Left lobe of liver (tissue), 2 donors: ENCODE measurements at regions not wholly inside any gene's neighbourhood (a gene's known extent, or its start where the extent isn't known, plus 50 kb on each side); places are given as distances from the start of the nearest gene placed in this dataset.

Experiments used
- ATAC-seq: fragments of 200-7000 bp; cut with Tn5 transposase; one replicate; pipeline ENCODE4 v1.9.1; 2020; ENCODE audit warnings: mild to moderate bottlenecking, moderate library complexity
- DNase-seq: peaks from one replicate; pipeline ENCODE4 v3.0.0-alpha.2; 2020; ENCODE audit warnings: low spot score
- donor health status: DM: no; HTN: no; CAD: no; lungs with moderate emphysema.
- donor health status: DM: no; HTN: yes; CAD: no.

DNA sequence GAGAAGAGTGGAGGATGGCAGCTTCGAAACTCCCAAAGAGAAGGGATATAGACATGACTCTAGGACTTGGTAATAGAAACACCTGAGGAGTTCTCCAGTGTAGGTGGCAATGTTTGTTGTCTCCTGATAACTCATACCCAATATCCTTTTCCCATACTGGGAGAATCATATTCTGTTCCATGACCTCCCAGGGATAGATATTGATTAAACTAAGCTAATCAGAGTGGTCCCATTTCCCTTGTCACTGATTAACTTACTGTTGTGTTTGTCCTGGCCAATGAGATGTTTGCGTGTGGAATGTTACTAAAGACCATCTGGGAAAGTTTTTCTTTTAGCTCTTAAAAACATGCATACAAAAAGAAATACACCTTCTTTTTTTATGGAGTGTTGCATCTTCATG lies 85.6 kb downstream of the RPL22L1 start:
- ATAC-seq (peak; percentile 20), DNase-seq (no peak)

DNA sequence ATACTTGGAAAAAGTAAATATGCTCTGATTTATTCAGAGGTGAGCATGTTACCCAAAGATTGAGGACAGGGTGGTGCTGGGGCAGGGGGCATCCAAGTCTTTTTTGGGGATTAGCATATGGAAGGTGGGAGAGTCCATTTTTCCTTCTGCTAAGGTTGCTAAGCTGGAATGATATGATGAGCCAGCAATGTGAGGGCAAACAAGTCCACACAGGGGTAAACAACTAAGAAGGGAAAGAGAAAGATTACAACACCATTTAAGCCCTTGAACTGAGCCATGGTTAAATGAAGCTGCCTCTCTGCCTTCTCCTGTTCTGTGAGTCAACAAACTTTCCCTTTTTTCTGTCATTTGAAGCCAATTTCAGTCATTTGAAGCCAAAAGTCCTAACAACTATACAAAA lies 89.0 kb downstream of the RPL22L1 start:
- DNase-seq: no peak
- ATAC-seq: peak; percentile 99

DNA sequence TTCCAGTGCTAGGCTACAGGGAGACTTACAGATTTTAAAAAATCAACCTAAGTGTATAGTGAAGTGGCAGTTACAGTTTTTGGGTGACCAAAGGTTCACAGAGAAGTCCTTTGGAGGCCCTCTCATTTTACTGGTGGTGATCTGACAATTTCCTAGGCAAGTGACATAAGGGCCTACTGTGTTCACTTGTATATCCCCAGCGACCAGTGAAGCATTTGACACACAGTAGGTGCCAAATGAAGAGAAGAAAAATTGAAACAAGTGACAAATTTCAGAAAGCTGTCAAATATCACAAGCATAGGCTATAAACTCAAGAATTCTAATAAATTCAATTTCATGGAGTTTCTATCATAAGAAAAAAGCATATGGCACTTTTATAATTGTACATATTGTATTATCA lies 89.5 kb downstream of the RPL22L1 start:
- no peak for DNase-seq

DNA sequence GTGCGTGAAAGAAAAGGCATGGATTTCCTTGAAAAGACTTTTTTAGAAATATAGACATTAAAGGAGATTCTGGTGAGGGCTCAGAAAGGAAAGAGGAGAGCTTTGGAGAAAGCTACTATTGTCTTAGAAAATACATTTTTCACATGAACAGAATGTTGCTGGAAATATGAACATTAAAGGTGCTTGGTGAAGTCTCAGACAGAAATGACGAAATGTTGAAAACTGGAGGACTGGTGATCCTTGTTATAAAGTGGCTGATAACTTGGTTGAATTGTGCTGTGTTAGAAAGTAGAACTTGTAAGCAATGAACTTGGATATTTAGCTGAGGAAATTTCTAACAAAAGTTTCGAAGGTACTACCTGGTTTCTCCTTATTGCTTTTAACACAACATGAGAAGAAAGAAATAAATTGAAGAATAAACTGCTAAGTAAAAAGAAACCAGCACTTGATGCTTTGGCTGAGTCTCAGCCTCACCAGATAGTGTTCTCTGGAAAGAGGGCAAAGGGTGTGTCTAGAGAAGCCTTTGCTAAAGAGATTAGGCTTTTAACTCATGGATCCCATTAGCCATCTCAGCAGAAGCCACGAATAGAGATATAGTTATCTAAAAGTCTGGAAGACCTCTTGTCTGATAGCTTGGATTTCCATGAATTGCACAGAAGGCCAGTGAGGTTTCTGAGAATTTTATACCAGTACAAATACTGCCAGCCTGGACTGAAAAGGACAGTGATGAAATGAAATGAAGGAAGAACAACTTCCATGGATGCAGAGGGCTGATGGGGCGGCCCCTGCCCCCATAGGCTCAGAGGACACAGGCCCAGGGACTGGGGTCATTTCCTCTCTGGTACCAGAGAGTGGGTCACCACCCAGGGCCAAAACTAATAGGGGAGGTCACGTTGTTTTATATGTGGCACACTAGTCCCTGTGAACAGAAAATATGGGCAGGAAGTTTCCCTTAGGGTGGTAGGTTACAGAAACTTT lies 91.5 kb downstream of the RPL22L1 start:
- DNase-seq: no peak
- no peak for ATAC-seq

More for the DNA sequence above, 89.5 kb downstream of the RPL22L1 start:
- no peak for ATAC-seq

DNA sequence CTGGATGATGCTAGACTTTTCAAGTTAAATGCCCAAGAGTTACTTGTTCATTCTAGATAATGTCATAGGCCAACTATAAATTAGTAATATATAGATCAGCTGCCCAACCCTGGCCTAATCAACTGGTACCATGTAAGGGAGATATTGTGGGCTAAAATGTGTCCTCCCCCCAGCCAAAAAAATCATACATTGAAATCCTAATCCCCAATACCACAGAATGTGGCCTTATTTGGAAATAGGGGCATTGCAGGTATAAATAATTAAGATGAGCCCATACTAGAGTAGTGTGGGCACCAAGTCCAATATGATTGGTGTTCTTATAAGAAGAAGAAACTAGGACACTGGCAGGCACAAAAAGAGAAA lies 92.5 kb downstream of the RPL22L1 start:
- DNase-seq (no peak), ATAC-seq (no peak)

DNA sequence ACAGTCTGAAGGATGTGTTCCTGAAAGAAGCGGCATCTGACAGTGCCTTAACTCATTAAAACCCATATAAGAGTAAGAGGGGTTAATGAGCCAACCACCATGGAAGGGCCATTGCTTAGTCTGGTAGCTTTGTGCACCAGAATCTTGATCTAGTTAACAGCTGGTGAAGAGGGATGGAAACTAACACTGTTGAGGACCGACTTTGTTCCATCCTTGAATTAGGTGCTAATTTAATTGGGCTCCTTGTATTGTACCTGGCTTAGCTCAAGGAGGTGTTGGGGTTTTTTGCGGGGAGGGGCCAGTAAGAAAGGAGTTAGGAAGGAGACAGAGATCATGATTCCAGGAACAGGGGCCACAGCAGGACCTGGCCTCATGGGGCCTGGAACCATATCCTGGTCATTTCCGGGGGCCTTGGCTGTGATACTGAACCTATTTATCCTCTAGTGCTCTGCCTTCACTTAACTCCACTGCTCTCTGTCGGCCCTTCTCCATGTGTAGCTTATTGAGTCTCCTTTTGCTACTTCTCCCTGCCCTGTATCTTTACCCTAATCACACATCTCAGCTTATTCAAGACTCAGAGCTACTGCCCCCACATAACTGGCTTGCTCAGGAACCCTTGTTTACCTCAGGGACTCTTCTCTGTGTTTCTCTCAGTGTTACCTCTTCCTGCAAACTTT lies 93.0 kb downstream of the RPL22L1 start:
- DNase-seq (no peak), ATAC-seq (no peak)

DNA sequence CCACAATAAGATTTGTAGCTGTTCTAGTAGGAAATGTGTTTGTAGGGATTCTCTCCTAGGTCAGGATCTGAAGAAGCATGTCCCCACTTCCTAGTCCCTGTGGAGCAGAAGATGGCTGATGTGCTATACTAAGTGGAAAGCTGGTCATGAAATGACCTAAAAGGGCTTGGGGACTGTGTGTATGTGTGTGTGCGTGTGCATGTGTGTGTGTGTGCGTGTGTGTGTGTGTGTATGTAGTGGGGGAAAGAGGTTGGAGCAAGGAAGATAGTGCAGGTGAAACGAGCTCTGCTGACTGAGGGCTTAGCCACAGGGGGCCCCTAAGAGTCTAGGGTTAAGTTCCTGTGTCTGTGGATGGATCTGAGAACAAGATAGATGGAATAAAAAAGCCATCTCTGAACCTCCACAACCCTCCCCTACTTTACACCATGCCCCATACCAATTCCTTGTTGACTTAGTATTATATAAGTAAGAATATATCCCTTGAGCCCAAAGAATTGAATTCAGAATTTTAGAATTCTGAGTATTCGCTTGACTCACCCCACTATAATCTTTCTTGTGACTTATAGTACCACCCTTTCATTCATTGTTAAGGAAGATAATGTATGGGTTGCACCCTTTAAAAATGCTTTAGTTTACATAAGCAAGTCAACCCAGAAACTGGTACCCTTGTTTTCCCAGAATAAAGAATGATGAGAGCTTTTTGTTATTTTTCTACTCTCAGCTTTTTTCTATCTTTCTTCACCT lies 96.1 kb downstream of the RPL22L1 start:
- ATAC-seq (no peak), DNase-seq (no peak)

DNA sequence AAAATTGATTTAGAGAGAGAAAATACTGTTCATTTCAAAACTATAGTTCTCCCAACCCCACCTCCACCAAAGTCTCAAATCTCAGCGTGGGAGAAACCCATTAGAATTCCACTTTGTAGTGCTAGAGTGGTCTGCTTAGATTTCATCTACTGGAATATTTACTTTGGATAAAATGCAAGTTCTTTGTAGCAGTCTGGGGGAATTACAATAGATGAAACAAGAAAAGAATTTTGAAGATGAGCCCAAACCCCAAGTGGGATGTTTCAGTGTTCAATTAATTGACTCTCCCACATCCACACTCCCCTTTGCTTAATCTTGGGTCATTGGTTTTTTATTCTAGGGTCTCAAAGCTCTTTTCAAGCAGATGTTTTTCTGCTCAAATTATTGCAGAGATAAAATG lies 97.8 kb downstream of the RPL22L1 start:
- DNase-seq: no peak
- ATAC-seq: no peak

DNA sequence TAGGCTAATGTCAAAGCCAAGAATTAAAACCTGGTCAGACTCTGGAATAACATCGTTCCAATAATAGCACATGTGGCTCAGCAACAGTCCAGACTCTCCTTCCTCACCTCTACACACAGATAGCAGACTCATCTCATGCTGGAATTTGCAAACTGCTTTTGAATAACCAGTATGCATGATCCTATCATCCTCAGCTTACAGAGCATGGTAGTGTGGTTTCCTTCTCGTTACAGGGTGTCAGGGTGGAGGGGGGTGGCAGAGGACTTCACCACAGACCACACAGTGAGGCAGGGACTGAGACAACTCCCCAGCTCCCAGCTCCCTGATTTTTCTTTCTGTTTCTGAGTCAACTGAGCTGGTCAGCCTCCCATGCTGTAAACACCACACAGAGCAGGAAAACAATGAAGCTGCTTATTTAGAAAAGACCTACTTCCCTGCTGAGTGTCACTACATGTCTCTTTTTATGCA lies 101.6 kb downstream of the RPL22L1 start:
- DNase-seq: no peak
- no peak for ATAC-seq

DNA sequence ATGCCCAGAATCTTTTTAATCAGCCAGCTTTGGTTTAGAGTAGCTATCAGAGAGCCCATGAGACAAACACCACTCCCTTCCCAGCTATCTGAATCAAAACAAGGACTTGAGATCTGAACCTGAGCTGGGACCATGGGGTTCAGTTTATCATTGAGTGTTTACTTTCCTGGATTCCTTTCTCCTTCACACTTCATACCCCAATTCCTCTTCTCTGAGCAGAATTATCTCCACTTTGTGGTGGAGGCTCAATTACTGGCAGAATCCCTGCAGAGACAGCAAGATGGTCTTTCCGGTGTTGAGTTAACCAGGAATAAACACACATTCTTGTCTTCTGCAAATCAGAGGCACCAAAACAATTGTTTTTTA lies 102.4 kb downstream of the RPL22L1 start:
- DNase-seq: no peak
- no peak for ATAC-seq

DNA sequence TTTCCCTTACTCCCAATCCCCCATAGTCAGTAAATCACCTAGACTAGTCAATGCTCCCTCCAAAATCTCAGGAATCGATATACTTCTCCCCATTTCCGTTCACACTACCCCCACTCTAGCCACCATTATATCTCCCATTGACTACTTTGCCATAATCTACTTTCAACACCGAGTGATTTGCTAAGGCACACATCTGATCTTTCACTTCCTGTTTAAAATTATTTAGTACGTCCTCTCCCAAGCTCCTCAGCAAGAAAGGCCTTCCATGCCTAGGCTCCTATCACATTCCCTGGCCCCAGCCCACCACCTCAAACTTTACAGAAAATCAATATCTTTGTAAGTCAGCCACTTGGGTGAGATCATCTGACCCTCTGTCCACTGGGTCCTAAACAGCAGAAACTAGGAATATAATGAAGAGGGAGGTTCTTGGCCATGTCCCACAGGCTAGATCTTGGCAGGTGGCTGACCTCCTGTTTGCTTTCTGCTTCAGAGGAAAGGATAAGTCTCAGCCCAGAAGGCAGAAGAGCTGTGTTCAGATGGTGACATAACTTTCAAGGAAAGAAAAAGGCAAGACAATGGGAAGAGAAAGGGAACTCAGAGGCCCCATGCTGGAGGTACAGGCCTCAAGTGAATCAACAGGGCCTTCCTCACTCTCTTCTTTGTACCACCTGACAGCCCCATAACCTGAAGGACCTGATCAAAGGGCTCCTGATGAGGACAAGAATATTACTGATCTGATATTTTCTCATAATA lies 103.0 kb downstream of the RPL22L1 start:
- peak; percentile 59 for ATAC-seq
- peak; percentile 48 for DNase-seq

DNA sequence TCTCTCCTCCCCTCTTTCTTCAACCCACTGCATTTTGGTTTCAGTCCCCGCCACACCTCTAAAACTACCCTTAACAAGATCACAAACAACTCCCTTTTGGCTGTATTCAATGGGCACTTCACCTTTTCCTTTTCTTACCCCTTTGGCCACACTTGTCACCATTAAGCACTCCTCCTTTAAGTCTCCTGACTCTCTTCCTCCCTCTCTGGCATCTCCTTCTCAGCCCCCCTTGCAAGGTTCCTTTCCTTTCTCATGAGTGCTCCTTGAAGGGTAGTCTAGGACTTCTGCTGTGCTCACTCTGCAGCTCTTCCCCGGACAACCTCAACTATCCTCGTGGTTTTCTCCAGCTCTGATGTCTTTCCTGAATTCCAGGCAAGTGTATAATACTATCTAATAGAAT lies 103.7 kb downstream of the RPL22L1 start:
- DNase-seq (no peak), ATAC-seq (no peak)

DNA sequence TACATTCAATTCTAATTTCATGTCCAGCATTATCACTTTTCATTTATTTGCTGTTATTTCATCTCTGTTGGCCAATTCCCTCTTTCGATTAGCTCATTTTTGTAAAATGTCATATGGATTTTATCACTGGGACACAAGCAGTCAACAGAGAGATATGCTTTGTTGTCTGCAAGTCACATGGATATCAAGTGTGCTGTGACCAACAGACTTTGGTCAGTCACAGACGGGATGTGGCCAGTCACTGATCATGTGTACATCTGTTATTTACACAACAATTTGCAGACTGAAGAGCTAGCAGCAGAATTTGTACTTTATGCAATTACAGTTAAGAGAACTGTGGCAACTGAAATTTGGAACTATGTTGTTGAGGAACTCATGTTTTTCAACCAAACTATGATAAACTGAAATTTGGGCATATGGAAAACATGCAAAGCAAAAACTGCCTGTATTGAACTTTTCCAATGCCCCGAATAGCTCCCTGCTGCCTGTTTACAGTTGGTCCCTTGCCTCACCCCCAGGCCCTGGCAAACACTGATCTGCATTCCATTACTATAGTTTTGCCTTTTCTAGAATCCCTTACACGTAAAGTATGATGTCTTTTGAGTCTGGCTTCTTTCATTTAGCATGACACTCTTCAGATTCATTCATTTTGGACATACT lies 104.4 kb downstream of the RPL22L1 start:
- DNase-seq (peak; percentile 87), ATAC-seq (peak; percentile 92)

DNA sequence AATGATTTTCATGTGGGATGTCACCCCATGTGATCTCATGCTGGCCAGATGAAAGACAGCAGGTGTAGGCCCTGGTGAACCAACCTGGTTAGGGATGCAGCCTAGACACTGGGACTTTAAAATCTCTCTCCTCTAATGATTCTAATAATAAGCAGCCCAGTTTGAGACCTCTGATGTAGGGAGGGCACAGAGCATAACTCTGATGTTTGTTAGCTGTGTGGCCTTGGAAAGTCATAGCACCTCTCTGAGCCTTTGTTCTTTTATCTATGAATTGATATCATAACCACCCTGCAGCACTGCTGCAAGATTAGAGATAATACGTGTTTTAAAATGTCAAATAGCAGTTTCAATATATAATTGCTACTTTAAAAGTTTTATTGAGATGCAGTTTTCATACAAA lies 106.0 kb downstream of the RPL22L1 start:
- no peak for ATAC-seq
- no peak for DNase-seq

DNA sequence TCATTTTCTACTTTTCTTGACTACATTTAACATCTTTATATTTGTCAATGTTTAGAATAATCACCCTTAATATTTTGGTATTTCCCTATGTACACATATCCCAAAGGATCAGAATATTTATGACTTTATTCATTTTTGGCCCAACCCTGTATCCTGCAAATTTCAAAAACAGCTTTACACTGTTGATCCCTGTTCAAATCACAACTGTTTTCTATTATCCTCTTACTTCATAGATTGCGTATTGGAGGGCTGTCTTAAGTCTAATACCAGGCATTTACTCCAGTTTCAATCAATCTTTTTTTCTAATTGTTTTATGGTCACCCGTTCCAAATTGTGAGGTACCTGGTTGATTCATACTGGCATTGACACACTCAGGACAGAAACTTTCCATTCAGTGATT lies 107.9 kb downstream of the RPL22L1 start:
- no peak for ATAC-seq
- no peak for DNase-seq

DNA sequence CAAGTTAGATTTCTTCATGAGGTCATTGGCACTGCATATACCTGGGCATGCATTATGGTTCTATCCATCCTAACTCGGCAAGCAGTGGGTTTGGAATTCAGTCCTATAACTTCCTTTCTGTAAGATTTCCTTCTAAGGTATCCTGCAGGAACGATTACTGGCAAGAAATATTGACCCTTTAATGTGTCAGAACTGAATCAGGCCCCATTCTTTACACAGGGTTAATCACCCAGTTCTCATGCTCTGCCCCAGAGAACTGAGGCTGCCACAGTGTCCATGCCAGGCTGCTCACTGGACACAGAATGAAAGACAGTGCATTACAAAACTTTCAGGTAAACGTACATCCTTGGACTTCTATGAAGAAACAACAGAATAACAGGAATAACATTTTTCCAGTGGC lies 108.9 kb downstream of the RPL22L1 start:
- ATAC-seq (no peak), DNase-seq (no peak)

DNA sequence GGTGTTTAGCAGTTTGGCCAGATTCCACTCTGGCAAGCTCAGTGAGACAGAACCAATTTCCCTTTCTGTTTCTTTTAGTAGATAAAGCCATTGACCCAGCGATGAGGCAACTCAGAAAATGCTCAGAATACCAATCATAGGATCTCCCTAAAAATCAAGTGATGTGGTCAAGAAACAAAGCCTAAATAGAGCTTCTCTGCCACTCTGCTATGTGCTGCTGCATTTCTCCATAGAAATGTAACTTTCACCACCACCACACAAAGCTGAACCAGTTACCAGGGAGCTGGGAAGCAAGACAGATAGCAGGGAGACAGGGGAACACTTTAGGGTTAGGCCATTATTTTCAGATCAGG lies 109.8 kb downstream of the RPL22L1 start:
- ATAC-seq (peak; percentile 94), DNase-seq (peak; percentile 55)

DNA sequence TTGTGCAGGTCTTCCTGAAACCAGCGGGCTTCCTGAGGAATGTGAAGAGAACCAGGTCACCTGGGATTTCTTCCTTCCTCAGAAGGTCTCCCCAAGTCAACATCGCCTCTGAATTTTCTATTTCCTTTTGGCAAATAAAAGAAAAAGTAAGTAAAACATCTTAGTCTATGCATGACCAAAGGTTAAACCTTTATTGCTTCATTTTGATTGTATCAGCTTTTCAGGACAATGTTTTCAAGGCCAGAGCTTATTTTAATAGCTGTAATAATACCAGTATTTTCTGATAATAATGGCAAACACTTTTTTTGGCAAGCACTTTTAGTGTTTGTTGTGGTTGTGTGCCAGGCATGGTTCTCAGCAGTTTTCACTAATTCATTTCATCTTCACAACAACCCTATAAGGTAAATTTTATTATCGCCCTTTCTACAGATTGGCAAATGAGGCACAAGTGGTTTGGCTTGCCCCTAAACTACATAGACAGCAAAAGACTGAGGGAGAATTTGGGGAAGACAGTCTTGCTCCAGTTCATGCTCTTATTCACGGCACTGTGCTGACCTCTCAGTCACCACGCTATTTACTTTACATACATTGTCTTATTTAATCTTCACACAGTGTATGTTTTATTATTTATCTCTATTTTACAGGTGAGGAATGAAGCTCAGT lies 110.4 kb downstream of the RPL22L1 start:
- DNase-seq (no peak), ATAC-seq (no peak)

DNA sequence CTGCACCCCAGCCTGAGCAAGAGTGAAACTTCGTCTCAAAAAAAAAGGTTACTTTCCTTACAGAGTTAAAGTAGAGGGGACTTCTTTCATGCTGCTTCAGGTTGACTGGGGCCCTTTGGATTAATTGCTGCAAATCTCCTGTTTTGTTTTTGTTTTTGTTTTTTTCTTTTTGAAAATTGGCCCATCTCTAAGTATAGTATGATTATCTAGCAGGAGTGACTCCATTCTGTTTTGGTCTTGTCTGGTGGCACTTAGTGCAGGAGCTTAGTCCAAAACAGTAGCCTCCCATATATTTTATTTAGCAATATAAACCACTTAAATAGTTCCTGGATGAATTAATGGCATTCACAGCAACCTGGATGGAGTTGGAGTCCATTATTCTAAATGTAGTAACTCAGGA lies 113.0 kb downstream of the RPL22L1 start:
- DNase-seq: no peak

DNA sequence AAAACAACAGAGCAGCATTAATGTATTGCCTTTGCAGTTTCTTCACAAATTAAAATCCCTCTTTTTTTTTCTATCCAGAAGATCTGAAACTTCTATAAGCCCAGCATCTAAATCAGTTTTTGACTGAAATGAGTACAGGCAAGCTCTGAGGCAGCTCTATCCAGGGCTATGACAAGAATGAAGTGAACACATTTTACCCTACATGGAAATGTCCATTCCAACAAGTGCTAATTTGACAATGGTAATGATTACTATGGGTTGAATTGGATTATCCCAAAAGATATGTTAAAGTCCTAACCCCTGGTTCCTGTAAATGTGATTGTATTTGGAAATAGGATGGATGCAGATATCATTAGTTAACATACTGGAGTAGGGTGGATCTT lies 115.7 kb downstream of the RPL22L1 start:
- no peak for ATAC-seq

More for the DNA sequence above, 113.0 kb downstream of the RPL22L1 start:
- ATAC-seq: no peak

More for the DNA sequence above, 115.7 kb downstream of the RPL22L1 start:
- no peak for DNase-seq
